Endothelial cell (in vitro differentiated cells): ENCODE measurements at regions not wholly inside any gene's neighbourhood (a gene's known extent, or its start where the extent isn't known, plus 50 kb on each side); places are given as distances from the start of the nearest gene placed in this dataset.
A peak's percentile ranks its signal among the peaks of the same experiment; 100 is the strongest.

Experiments used
- DNase-seq: peaks from one replicate; pipeline ENCODE4 v3.0.0; 2021; ENCODE audit warnings: low spot score
- H3K27ac Mint-ChIP-seq: one replicate; pipeline ENCODE4 v1.8.0; 2021; ENCODE audit warnings: mixed read lengths, inconsistent platforms; ENCODE audit not compliant: unreplicated experiment
- H3K27me3 Mint-ChIP-seq: one replicate; pipeline ENCODE4 v1.8.0; 2021; ENCODE audit warnings: mild to moderate bottlenecking, moderate library complexity, mixed read lengths, inconsistent platforms; ENCODE audit not compliant: unreplicated experiment
- H3K36me3 Mint-ChIP-seq: one replicate; pipeline ENCODE4 v1.8.0; 2021; ENCODE audit warnings: mild to moderate bottlenecking, low read depth, mixed read lengths, inconsistent platforms; ENCODE audit not compliant: unreplicated experiment
- H3K4me1 Mint-ChIP-seq: one replicate; pipeline ENCODE4 v1.8.0; 2021; ENCODE audit warnings: mild to moderate bottlenecking, mixed read lengths, inconsistent platforms; ENCODE audit not compliant: unreplicated experiment
- H3K4me3 Mint-ChIP-seq: one replicate; pipeline ENCODE4 v1.8.0; 2021; ENCODE audit warnings: mild to moderate bottlenecking, mixed read lengths, inconsistent platforms; ENCODE audit not compliant: unreplicated experiment
- H3K9me3 Mint-ChIP-seq: one replicate; pipeline ENCODE4 v1.8.0; 2021; ENCODE audit warnings: mixed read lengths, inconsistent platforms; ENCODE audit not compliant: unreplicated experiment
- CTCF ChIP-seq: fragments of 200-600 bp; sonication (generic); IDR thresholded peaks from one replicate; pipeline ENCODE4 v1.5.0; 2021; ENCODE audit warnings: antibody characterized with exemption; ENCODE audit not compliant: unreplicated experiment

- DNase-seq = peak; percentile 75
- Mint-ChIP-seq H3K9me3 (no peaks in the 10 kb centered on the region), H3K4me3 (no peak overlapping the region), H3K4me1 (no peaks in the 10 kb centered on the region), H3K27ac (no peak overlapping the region), H3K27me3 (no peaks in the 10 kb centered on the region), H3K36me3 (no peaks in the 10 kb centered on the region)
- TF ChIP-seq CTCF = peak; percentile 62
These were observed 481.0 kb downstream of the TNS3 start for GRCh38 chr7:47100817-47101435.

GRCh38 chr7:47100148-47100816 lies 481.6 kb downstream of the TNS3 start:
- no peak for TF ChIP-seq CTCF
- H3K36me3 Mint-ChIP-seq = no peaks in the 10 kb centered on the region
- no peak overlapping the region for H3K4me3 Mint-ChIP-seq
- DNase-seq = no peak
- H3K27ac Mint-ChIP-seq = no peak overlapping the region
- H3K9me3 Mint-ChIP-seq = no peaks in the 10 kb centered on the region
- H3K27me3 Mint-ChIP-seq = no peaks in the 10 kb centered on the region
- H3K4me1 Mint-ChIP-seq = no peaks in the 10 kb centered on the region

GRCh38 chr7:47097431-47097830 lies 484.5 kb downstream of the TNS3 start:
- Mint-ChIP-seq H3K9me3 (no peaks in the 10 kb centered on the region), H3K27ac (no peak overlapping the region), H3K4me1 (no peaks in the 10 kb centered on the region), H3K4me3 (no peak overlapping the region), H3K36me3 (no peaks in the 10 kb centered on the region), H3K27me3 (no peaks in the 10 kb centered on the region)
- DNase-seq = no peak
- no peak for TF ChIP-seq CTCF

GRCh38 chr7:47095946-47096345 lies 486.0 kb downstream of the TNS3 start:
- TF ChIP-seq CTCF = no peak
- no peaks in the 10 kb centered on the region for H3K9me3 Mint-ChIP-seq
- DNase-seq = no peak
- H3K36me3 Mint-ChIP-seq = no peaks in the 10 kb centered on the region
- H3K27me3 Mint-ChIP-seq = no peaks in the 10 kb centered on the region
- H3K27ac Mint-ChIP-seq = no peak overlapping the region
- H3K4me3 Mint-ChIP-seq = no peak overlapping the region
- H3K4me1 Mint-ChIP-seq = no peaks in the 10 kb centered on the region

- Mint-ChIP-seq H3K4me1 (no peaks in the 10 kb centered on the region), H3K27ac (no peak overlapping the region)
These were observed 487.4 kb downstream of the TNS3 start for GRCh38 chr7:47094462-47094861.

More at GRCh38 chr7:47094462-47094861, 487.4 kb downstream of the TNS3 start:
- H3K27me3 Mint-ChIP-seq = no peaks in the 10 kb centered on the region
- no peaks in the 10 kb centered on the region for H3K36me3 Mint-ChIP-seq
- no peak overlapping the region for H3K4me3 Mint-ChIP-seq
- H3K9me3 Mint-ChIP-seq = no peaks in the 10 kb centered on the region
- TF ChIP-seq CTCF = no peak
- DNase-seq = no peak
